K562 (cell line): ENCODE measurements at regions not wholly inside any gene's neighbourhood (a gene's known extent, or its start where the extent isn't known, plus 50 kb on each side); places are given as distances from the start of the nearest gene placed in this dataset.
A peak's percentile ranks its signal among the peaks of the same experiment; 100 is the strongest.

Experiments
- ETV6 ChIP-seq, 3 experiments: fragments of 150-350 bp in 1 of 3; sonication (generic) in 1 of 3; formaldehyde crosslinking in 1 of 3; IDR thresholded peaks; 2 replicates each; pipeline versions ENCODE4 v1.6.1 to v1.8.0; 2014 to 2022; ENCODE audit warnings: borderline replicate concordance in 2 of 3, low read depth in 2 of 3, antibody characterized with exemption in 1 of 3, low read length in 1 of 3, mild to moderate bottlenecking in 1 of 3, missing genetic modification reagents in 1 of 3
- FOSL1 ChIP-seq: fragments of 200-800 bp; sonication (Bioruptor generic); conservative IDR thresholded peaks from 2 replicates; pipeline ENCODE4 v1.6.1; 2016; ENCODE audit warnings: missing genetic modification characterization, missing compliant biosample characterization
- GTF2B ChIP-seq: IDR thresholded peaks from 2 replicates; pipeline ENCODE4 v1.6.1; 2011; ENCODE audit not compliant: insufficient read length; ENCODE audit errors: extremely low read depth
- MAZ ChIP-seq, 2 experiments: fragments of 450-650 bp in 1 of 2; sonication (generic) in 1 of 2; formaldehyde crosslinking; IDR thresholded peaks in 1 of 2; conservative IDR thresholded peaks in 1 of 2; 2 replicates each; pipeline versions ENCODE4 v1.4.0 to v1.5.0; 2020; ENCODE audit warnings: mild to moderate bottlenecking in 1 of 2, missing genetic modification reagents in 1 of 2
- MGA ChIP-seq: fragments of 450-650 bp; IDR thresholded peaks from 2 replicates; pipeline ENCODE4 v1.6.1; 2016; ENCODE audit warnings: mild to moderate bottlenecking, moderate library complexity
- MNT ChIP-seq, 2 experiments: fragments of 450-650 bp; conservative IDR thresholded peaks; 2 replicates each; pipeline ENCODE4 v1.6.1; 2017; ENCODE audit warnings: mild to moderate bottlenecking in 2 of 2, moderate library complexity in 2 of 2
- RAD21 ChIP-seq, 2 experiments: fragments of 250-450 bp in 1 of 2; fragments of 450-650 bp in 1 of 2; sonication (Bioruptor Pico) in 1 of 2; formaldehyde crosslinking in 1 of 2; IDR thresholded peaks in 1 of 2; conservative IDR thresholded peaks in 1 of 2; 2 replicates each; pipeline versions ENCODE4 v1.4.0 to v1.8.0; 2020 to 2022; ENCODE audit warnings: mild to moderate bottlenecking in 2 of 2, moderate library complexity in 1 of 2
- RBM34 ChIP-seq: fragments of 200-400 bp; formaldehyde crosslinking; IDR thresholded peaks from 2 replicates; pipeline ENCODE4 v1.6.1; 2018; ENCODE audit warnings: low read length, borderline replicate concordance; ENCODE audit not compliant: insufficient read depth
- SAFB2 ChIP-seq: fragments of 200-400 bp; formaldehyde crosslinking; IDR thresholded peaks from 2 replicates; pipeline ENCODE4 v1.6.1; 2018; ENCODE audit warnings: borderline replicate concordance, low read length, low read depth, moderate library complexity; ENCODE audit not compliant: severe bottlenecking
- SMARCA5 ChIP-seq: fragments of 450-650 bp; IDR thresholded peaks from 2 replicates; pipeline ENCODE4 v1.6.1; 2016
- SRSF3 ChIP-seq: fragments of 200-400 bp; formaldehyde crosslinking; IDR thresholded peaks from 2 replicates; pipeline ENCODE4 v1.6.1; 2016; ENCODE audit warnings: mild to moderate bottlenecking, low read length, moderate library complexity; ENCODE audit not compliant: insufficient read depth
- TCF3 ChIP-seq: sonication (generic); formaldehyde crosslinking; IDR thresholded peaks from 2 replicates; pipeline ENCODE4 v1.4.0; 2020; ENCODE audit warnings: mild to moderate bottlenecking, missing genetic modification reagents

- no peak for TF ChIP-seq ETV6 (IDR thresholded peaks at IDR 0.05; ENCODE audit: borderline replicate concordance in 1 of 2, low read depth in 2 of 2, low read length in 1 of 2)
- TF ChIP-seq ETV6 (CRISPR knock-in tag; IDR thresholded peaks at IDR 0.05; ENCODE audit: borderline replicate concordance) = no peak
- no peak for TF ChIP-seq RBM34
- TF ChIP-seq SAFB2 = no peak
- TF ChIP-seq MGA = no peak
- TF ChIP-seq SRSF3 = no peak
- TF ChIP-seq MNT (conservative IDR thresholded peaks at IDR 0.05) = no peak
- TF ChIP-seq TCF3 (CRISPR knock-in tag) = peak; percentile 35; the same call in 1 of the 2 replicates
- TF ChIP-seq MAZ (CRISPR knock-in tag; conservative IDR thresholded peaks at IDR 0.05 in 1 of 2, IDR thresholded peaks at IDR 0.05 in 1 of 2) = peak in 1 of 2 experiments; percentile 70; a peak in 2 of 4 replicates
- TF ChIP-seq GTF2B = no peak
- TF ChIP-seq FOSL1 = peak; percentile 85
- peak; percentile 78; the same call in 1 of the 2 replicates for TF ChIP-seq SMARCA5
- peak in 1 of 2 experiments; percentile 12; a peak in 1 of 4 replicates for TF ChIP-seq RAD21 (CRISPR knock-in tag; conservative IDR thresholded peaks at IDR 0.05 in 1 of 2, IDR thresholded peaks at IDR 0.05 in 1 of 2)
Observed at GRCh38 chr12:132422381-132423043, 67.4 kb upstream of the FBRSL1 start (continued).
